ENCODE measurements at regions not wholly inside any gene's neighbourhood (a gene's known extent, or its start where the extent isn't known, plus 50 kb on each side); places are given as distances from the start of the nearest gene placed in this dataset.

- Histone ChIP-seq H3K27me3 (no peaks in the 10 kb centered on the region), H3K9me3 (peaks cover 0 to 28% (median 0%) of the 10 kb centered on the region in 12 donors), H3K27ac (no peak overlapping the region), H3K4me3 (no peak overlapping the region), H3K4me1 (no peaks in the 10 kb centered on the region), H3K36me3 (no peaks in the 10 kb centered on the region)
- no peak for TF ChIP-seq CTCF (IDR thresholded peaks at IDR 0.05)
- no peak for TF ChIP-seq POLR2A (IDR thresholded peaks at IDR 0.05)
- no peak for ATAC-seq
- DNase-seq = no peak
- intact Hi-C loops (cut with DNase I) = loop anchor here in 1 of 10 donors (10.0 kb wide), 1 partner anchor 64 kb away; no protein-coding TSS in a partner anchor
- WGBS, 4 donors = 63 to 80% (median 76%) methylated on average over 3 of the region's 3 CpGs
Measured at GRCh38 chr15:100808691-100809090, 70.9 kb upstream of the ALDH1A3 start.

GRCh38 chr15:100809151-100809550 lies 70.5 kb upstream of the ALDH1A3 start:
- DNase-seq = no peak
- Histone ChIP-seq H3K9me3 (peaks cover 0 to 32% (median 0%) of the 10 kb centered on the region in 12 donors), H3K27ac (no peak overlapping the region), H3K4me3 (no peak overlapping the region), H3K36me3 (no peaks in the 10 kb centered on the region), H3K27me3 (no peaks in the 10 kb centered on the region), H3K4me1 (no peaks in the 10 kb centered on the region)
- TF ChIP-seq POLR2A (IDR thresholded peaks at IDR 0.05) = no peak
- no peak for TF ChIP-seq CTCF (IDR thresholded peaks at IDR 0.05)
- ATAC-seq = no peak
- intact Hi-C loops (cut with DNase I) = loop anchor here in 1 of 10 donors (10.0 kb wide), 1 partner anchor 64 kb away; no protein-coding TSS in a partner anchor

GRCh38 chr15:100809587-100809986 lies 70.0 kb upstream of the ALDH1A3 start:
- Histone ChIP-seq H3K27me3 (no peaks in the 10 kb centered on the region), H3K36me3 (no peaks in the 10 kb centered on the region), H3K4me1 (no peaks in the 10 kb centered on the region), H3K9me3 (peaks cover 0 to 36% (median 0%) of the 10 kb centered on the region in 12 donors), H3K4me3 (no peak overlapping the region), H3K27ac (no peak overlapping the region)
- TF ChIP-seq POLR2A (IDR thresholded peaks at IDR 0.05) = no peak
- no peak for TF ChIP-seq CTCF (IDR thresholded peaks at IDR 0.05)
- intact Hi-C loops (cut with DNase I) = loop anchor here in 1 of 10 donors (10.0 kb wide), 1 partner anchor 65 kb away; no protein-coding TSS in a partner anchor
- 76 to 91% (median 88%) methylated on average over 3 of the region's 3 CpGs for WGBS, 4 donors
- DNase-seq (no peak), ATAC-seq (no peak)

GRCh38 chr15:100810229-100810628 lies 69.4 kb upstream of the ALDH1A3 start:
- Histone ChIP-seq H3K27ac (no peak overlapping the region), H3K4me1 (no peaks in the 10 kb centered on the region), H3K9me3 (peaks cover 0 to 36% (median 0%) of the 10 kb centered on the region in 12 donors), H3K4me3 (no peak overlapping the region), H3K36me3 (no peaks in the 10 kb centered on the region), H3K27me3 (no peaks in the 10 kb centered on the region)
- no peak for TF ChIP-seq CTCF (IDR thresholded peaks at IDR 0.05)
- TF ChIP-seq POLR2A (IDR thresholded peaks at IDR 0.05) = no peak
- intact Hi-C loops (cut with DNase I) = no loop called here
- WGBS, 4 donors = 91 to 94% (median 92%) methylated on average over 2 of the region's 2 CpGs
- no peak for DNase-seq
- ATAC-seq = no peak
